Activated T-helper 17 cell treated with anti-CD3 and anti-CD28 coated beads, Interleukin-2, amount 50 U/mL, for 72 hours (primary cell): ENCODE measurements at regions not wholly inside any gene's neighbourhood (a gene's known extent, or its start where the extent isn't known, plus 50 kb on each side); places are given as distances from the start of the nearest gene placed in this dataset.
"Not testable (repeated sequence)": the region's sequence is repeated elsewhere in the genome, so short reads cannot be mapped to it uniquely, and the experiment has no call there.

Experiments
- ATAC-seq: fragments of 150-1000 bp; cut with Tn5 transposase; replicated peaks from 2 replicates; pipeline ENCODE4 v1.10.0; 2021; ENCODE audit warnings: mild to moderate bottlenecking, moderate library complexity
- H3K27ac Mint-ChIP-seq: one replicate; pipeline ENCODE4 v1.8.0; 2022; ENCODE audit warnings: mixed read lengths
- H3K27me3 Mint-ChIP-seq: one replicate; pipeline ENCODE4 v1.8.0; 2022; ENCODE audit warnings: mixed read lengths
- H3K36me3 Mint-ChIP-seq: one replicate; pipeline ENCODE4 v1.8.0; 2022; ENCODE audit warnings: low read depth, mild to moderate bottlenecking, mixed read lengths
- H3K4me1 Mint-ChIP-seq: one replicate; pipeline ENCODE4 v1.8.0; 2022; ENCODE audit warnings: mixed read lengths
- H3K4me3 Mint-ChIP-seq: one replicate; pipeline ENCODE4 v1.8.0; 2022; ENCODE audit warnings: mild to moderate bottlenecking, mixed read lengths
- H3K9me3 Mint-ChIP-seq: one replicate; pipeline ENCODE4 v1.8.0; 2022; ENCODE audit warnings: mixed read lengths

GRCh38 chr4:147103403-147103946 is 157.8 kb upstream of the TTC29 start:
- Mint-ChIP-seq H3K4me3 (no peak overlapping the region), H3K27ac (no peak overlapping the region), H3K4me1 (no peaks in the 10 kb centered on the region), H3K9me3 (no peaks in the 10 kb centered on the region), H3K27me3 (peaks cover 17% of the 10 kb centered on the region), H3K36me3 (no peaks in the 10 kb centered on the region)
- no peak for ATAC-seq

GRCh38 chr4:147104768-147105167 is 159.1 kb upstream of the TTC29 start:
- Mint-ChIP-seq H3K36me3 (no peaks in the 10 kb centered on the region), H3K4me3 (no peak overlapping the region), H3K27ac (no peak overlapping the region), H3K27me3 (peaks cover 17% of the 10 kb centered on the region), H3K9me3 (no peaks in the 10 kb centered on the region), H3K4me1 (no peaks in the 10 kb centered on the region)
- ATAC-seq: no peak

- no peak for ATAC-seq
- Mint-ChIP-seq H3K9me3 (no peaks in the 10 kb centered on the region), H3K36me3 (no peaks in the 10 kb centered on the region)
Measured at GRCh38 chr4:147108409-147108808, 162.7 kb upstream of the TTC29 start.

GRCh38 chr4:147109800-147110199 is 164.1 kb upstream of the TTC29 start:
- H3K36me3 Mint-ChIP-seq: no peaks in the 10 kb centered on the region
- H3K27me3 Mint-ChIP-seq: peaks cover 14% of the 10 kb centered on the region
- no peak for ATAC-seq
- no peaks in the 10 kb centered on the region for H3K4me1 Mint-ChIP-seq
- no peak overlapping the region for H3K4me3 Mint-ChIP-seq
- no peak overlapping the region for H3K27ac Mint-ChIP-seq
- no peaks in the 10 kb centered on the region for H3K9me3 Mint-ChIP-seq

More at GRCh38 chr4:147108409-147108808, 162.7 kb upstream of the TTC29 start:
- no peak overlapping the region for H3K27ac Mint-ChIP-seq
- no peaks in the 10 kb centered on the region for H3K4me1 Mint-ChIP-seq
- peaks cover 14% of the 10 kb centered on the region for H3K27me3 Mint-ChIP-seq
- H3K4me3 Mint-ChIP-seq: no peak overlapping the region

DNA sequence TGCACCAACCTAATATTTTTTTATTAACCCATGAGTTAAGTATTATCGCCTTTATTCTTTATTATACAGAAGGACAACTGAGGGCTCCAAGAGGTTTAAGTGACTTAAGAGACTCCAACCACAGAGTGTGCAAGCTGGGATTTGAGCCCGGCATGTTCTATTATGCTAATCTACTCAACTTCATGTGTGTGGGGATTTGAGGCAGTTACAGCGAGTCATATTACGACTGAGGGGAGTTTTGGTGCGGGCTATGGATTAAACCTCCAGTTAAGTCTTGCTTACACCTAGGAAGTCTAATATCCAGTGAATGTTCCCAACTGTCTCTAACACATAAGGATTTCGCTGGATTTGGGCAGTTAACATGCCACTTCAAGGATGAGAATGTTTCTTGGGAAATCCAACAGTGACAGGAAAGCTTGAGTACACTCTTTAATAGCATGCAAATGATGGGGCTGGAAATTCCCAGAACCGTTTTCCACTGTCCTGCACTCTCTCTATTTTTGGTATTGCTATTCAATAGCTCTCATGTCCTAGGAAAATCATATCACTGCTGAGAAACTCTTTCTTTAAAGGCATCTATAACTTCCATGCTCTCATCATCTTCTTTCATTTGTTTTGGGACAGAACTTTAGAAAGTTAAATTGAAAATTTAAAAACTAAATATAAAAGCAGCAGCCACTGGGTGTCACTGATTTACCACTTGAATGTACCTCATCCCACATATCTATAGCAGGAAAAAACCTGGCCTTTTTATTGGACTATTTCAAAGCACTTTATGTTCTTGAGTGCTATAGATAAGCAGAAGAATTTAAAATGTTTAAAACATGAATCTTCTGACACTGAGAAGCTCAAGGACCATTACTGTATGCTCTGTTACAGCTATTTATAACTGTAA is 165.1 kb upstream of the TTC29 start:
- Mint-ChIP-seq H3K9me3 (no peaks in the 10 kb centered on the region), H3K27ac (no peak overlapping the region), H3K36me3 (no peaks in the 10 kb centered on the region), H3K4me1 (no peaks in the 10 kb centered on the region), H3K27me3 (peaks cover 13% of the 10 kb centered on the region), H3K4me3 (no peak overlapping the region)
- ATAC-seq: no peak

DNA sequence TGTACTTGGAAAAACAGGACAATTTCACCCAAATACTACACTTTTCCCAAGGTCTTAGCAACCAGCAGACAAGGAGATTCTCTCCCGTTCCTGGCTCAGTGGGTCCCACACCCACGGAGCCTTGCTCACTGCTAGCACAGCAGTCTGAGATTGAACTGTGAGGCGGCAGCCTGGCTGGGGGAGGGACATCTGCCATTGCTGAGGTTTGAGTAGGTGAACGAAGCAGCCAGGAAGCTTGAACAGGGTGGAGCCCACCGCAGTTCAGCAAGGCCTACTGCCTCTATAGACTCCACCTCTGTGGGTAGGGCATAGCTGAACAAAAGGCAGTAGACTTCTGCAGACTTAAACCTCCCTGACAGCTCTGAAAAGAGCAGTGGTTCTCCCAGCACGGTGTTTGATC is 166.5 kb upstream of the TTC29 start:
- H3K27ac Mint-ChIP-seq, H3K4me3 Mint-ChIP-seq, H3K4me1 Mint-ChIP-seq, H3K36me3 Mint-ChIP-seq, H3K9me3 Mint-ChIP-seq, H3K27me3 Mint-ChIP-seq, ATAC-seq: not testable (repeated sequence)

DNA sequence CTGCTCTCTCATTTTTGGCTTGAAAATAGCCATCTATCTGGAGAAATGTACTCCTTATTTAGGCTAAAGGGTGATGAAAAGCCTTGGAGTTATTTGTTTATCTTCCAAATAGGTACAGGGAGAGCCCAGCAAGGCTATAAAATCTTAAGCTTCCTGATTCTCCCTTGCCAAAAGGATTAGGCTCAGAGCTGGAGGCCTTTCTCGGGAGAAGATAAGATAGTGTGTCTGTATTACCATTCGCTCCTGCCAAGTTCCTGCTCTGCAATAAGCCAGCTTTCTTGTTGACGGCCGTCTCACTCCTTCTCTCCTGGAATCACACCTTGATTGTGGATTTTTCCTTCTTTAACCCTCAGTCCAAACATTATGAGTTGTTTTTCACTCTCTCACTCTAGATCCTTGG is 171.8 kb upstream of the TTC29 start:
- H3K9me3 Mint-ChIP-seq: no peaks in the 10 kb centered on the region
- no peak overlapping the region for H3K4me3 Mint-ChIP-seq
- no peaks in the 10 kb centered on the region for H3K4me1 Mint-ChIP-seq
- H3K36me3 Mint-ChIP-seq: no peaks in the 10 kb centered on the region
- H3K27ac Mint-ChIP-seq: no peak overlapping the region
- ATAC-seq: no peak
- peaks cover 4% of the 10 kb centered on the region for H3K27me3 Mint-ChIP-seq

DNA sequence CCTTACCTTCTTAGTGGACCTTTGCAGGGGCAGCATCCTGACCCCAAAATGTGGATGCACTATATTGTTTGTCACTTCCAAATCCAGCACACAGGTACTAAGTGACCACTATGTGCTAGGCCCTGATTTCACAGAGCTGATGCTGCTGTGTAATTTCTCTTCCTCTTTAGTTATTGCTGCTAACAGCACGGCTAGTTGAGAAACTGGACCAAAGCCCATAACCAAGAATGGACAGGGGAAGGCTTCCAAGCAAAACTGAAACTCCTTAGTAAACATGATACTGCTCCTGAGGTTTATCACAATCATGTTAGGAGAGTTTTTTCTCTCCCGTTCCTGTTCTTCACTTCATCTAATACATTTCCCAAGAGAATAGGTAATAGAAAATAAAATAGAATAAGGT is 172.9 kb upstream of the TTC29 start:
- ATAC-seq: no peak
- Mint-ChIP-seq H3K27me3 (no peaks in the 10 kb centered on the region), H3K4me1 (no peaks in the 10 kb centered on the region), H3K4me3 (no peak overlapping the region), H3K9me3 (no peaks in the 10 kb centered on the region), H3K27ac (no peak overlapping the region), H3K36me3 (no peaks in the 10 kb centered on the region)

DNA sequence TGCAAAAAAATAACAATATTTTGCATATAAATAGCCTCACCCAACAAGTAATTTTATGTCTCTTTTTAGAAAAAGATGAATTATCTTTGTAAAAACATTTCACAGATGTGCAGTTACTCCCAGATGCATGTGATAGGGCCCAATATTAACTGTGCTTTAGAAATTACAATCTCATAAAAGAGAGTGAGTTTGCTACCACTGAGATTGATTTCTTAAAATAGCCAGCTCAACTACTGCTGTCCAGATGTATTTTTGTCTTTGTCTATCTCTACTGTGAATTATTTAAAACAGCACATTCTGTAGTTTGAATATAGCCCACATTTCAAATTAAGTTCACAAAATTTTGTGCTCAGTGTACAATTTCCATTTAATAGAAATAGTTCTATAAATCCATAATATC is 177.0 kb upstream of the TTC29 start:
- H3K36me3 Mint-ChIP-seq: no peaks in the 10 kb centered on the region
- no peaks in the 10 kb centered on the region for H3K4me1 Mint-ChIP-seq
- H3K27ac Mint-ChIP-seq: no peak overlapping the region
- no peak overlapping the region for H3K4me3 Mint-ChIP-seq
- peaks cover 4% of the 10 kb centered on the region for H3K27me3 Mint-ChIP-seq
- H3K9me3 Mint-ChIP-seq: peaks cover 6% of the 10 kb centered on the region
- ATAC-seq: no peak

GRCh38 chr4:147123146-147123545 is 177.5 kb upstream of the TTC29 start:
- Mint-ChIP-seq H3K9me3 (peaks cover 6% of the 10 kb centered on the region), H3K27me3 (peaks cover 4% of the 10 kb centered on the region), H3K36me3 (no peaks in the 10 kb centered on the region), H3K27ac (no peak overlapping the region), H3K4me3 (no peak overlapping the region), H3K4me1 (no peaks in the 10 kb centered on the region)
- no peak for ATAC-seq

DNA sequence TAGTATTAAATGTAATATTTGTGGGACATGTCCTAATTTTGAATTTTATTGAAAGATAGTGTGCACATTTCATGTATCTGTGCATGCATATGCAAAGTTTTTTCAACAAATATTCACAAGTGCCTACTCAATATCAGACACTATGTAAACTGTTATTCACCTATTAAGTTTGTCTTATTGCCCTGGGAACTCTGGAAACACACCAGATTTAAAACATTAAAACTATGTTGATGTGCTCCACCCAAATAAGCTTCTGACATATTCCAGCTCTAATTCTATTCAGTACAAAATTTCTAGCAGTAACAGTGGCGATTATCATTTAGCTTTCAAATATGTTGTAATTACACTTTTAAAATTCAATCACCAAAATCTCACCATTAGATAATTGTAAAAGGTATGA is 183.1 kb upstream of the TTC29 start:
- Mint-ChIP-seq H3K36me3 (no peaks in the 10 kb centered on the region), H3K9me3 (peaks cover 6% of the 10 kb centered on the region), H3K27me3 (peaks cover 9% of the 10 kb centered on the region), H3K4me1 (no peaks in the 10 kb centered on the region), H3K4me3 (no peak overlapping the region), H3K27ac (no peak overlapping the region)
- no peak for ATAC-seq

DNA sequence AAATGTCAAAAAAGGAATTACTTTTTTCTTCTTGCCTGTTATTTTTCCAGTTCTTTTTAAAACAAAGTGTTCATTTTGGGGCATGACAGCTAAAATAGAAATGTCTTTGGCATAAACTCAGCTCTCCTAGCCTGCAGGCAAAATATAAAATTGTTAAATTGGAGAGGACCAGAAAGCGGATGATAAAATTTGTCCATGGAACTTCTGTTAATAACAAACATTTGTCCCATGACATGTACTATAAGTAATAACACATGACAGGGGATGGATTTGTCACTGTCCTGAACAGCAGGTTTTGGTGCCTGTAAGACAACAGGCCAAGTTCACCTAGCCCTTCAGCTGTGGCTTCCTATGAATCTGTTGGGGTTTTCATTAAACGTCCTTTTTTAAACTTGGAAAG is 184.0 kb upstream of the TTC29 start:
- Mint-ChIP-seq H3K27ac (no peak overlapping the region), H3K36me3 (no peaks in the 10 kb centered on the region), H3K4me1 (no peaks in the 10 kb centered on the region), H3K27me3 (peaks cover 9% of the 10 kb centered on the region), H3K4me3 (no peak overlapping the region), H3K9me3 (peaks cover 6% of the 10 kb centered on the region)
- ATAC-seq: no peak

DNA sequence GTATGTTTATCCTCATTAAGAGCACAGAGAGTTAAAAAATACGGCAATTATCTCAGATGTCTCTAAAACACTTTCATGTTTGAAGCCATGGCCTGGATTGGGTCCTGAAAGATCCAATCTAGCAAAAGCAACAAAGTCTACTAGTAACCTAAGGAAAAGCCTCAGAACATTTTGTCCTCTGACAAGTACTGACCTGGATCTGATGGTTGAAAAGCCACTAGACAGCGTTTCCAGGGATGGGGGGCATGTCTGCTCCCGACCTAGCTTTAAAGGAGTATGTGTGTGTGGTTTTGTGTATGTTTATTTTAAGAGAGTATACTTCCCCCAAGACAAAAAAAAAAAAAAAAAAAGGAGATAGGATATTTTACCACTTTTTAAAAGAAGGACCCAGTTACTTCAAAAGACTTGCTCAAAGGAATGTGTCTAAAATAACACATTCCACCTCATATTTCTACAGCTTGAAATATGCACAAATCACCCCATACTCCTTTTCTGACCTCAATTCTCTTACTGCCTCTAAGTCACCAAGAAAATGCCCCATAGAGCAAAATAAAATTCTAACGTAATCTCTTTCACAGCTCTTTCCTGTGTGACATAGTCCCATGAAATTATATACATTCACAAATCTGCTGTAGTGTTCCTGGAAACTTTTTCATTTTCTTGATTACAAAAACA is 189.0 kb upstream of the TTC29 start:
- H3K4me3 Mint-ChIP-seq: no peak overlapping the region
- no peaks in the 10 kb centered on the region for H3K4me1 Mint-ChIP-seq
- H3K27ac Mint-ChIP-seq: no peak overlapping the region
- ATAC-seq: no peak
- no peaks in the 10 kb centered on the region for H3K36me3 Mint-ChIP-seq
- H3K27me3 Mint-ChIP-seq: peaks cover 22% of the 10 kb centered on the region
- no peaks in the 10 kb centered on the region for H3K9me3 Mint-ChIP-seq

DNA sequence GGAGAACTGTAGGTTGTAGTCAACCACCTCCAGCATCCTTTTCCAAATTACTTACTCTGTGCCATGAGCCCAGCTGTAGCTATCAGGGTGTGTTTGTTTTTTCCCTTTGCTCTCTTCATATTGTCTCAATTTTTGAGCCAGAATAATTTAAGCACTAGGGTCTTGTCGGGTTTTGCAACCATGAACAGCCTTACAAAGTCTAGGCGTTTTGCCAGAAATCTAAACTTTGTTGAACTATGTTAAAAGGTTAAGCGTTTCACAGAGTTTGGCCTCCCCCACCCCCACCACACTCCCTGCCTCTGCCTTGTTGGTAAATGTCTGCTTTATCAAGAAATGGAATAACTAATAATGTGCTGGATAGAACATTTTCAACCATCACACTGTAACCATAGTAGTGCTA is 190.6 kb upstream of the TTC29 start:
- no peak for ATAC-seq
- Mint-ChIP-seq H3K36me3 (no peaks in the 10 kb centered on the region), H3K4me3 (no peak overlapping the region), H3K9me3 (no peaks in the 10 kb centered on the region), H3K27ac (no peak overlapping the region), H3K27me3 (peaks cover 22% of the 10 kb centered on the region), H3K4me1 (no peaks in the 10 kb centered on the region)

- no peak for ATAC-seq
- H3K36me3 Mint-ChIP-seq: no peaks in the 10 kb centered on the region
- H3K27ac Mint-ChIP-seq: no peak overlapping the region
- H3K4me3 Mint-ChIP-seq: no peak overlapping the region
- H3K27me3 Mint-ChIP-seq: peaks cover 22% of the 10 kb centered on the region
- no peaks in the 10 kb centered on the region for H3K4me1 Mint-ChIP-seq
- no peaks in the 10 kb centered on the region for H3K9me3 Mint-ChIP-seq
Measured at GRCh38 chr4:147136751-147137150, 191.1 kb upstream of the TTC29 start.
